ENCODE measurements at regions not wholly inside any gene's neighbourhood (a gene's known extent, or its start where the extent isn't known, plus 50 kb on each side); places are given as distances from the start of the nearest gene placed in this dataset.

GRCh38 chr5:125713109-125713805 lies 710.0 kb upstream of the GRAMD2B start:
- Mint-ChIP-seq H3K27ac (no peak overlapping the region), H3K36me3 (no peaks in the 10 kb centered on the region), H3K4me3 (no peak overlapping the region), H3K4me1 (no peaks in the 10 kb centered on the region), H3K9me3 (peaks cover 6 to 21% (median 16%) of the 10 kb centered on the region in 3 donors), H3K27me3 (no peaks in the 10 kb centered on the region)
- H3K4me1 ChIP-seq (ENCODE audit: control insufficient read depth in 1 of 2, extremely low read depth in 1 of 2, insufficient read depth in 2 of 2, low read length in 2 of 2): no peaks in the 10 kb centered on the region
- no peaks in the 10 kb centered on the region for H3K27me3 ChIP-seq (replicated peaks in 1 of 2; ENCODE audit: control insufficient read depth in 2 of 2, extremely low read depth in 1 of 2, insufficient read depth in 2 of 2, low read length in 1 of 2)
- no peak for ATAC-seq (replicated peaks in 1 of 4)
- no peak for DNase-seq
- no peak overlapping the region for H3K4me3 ChIP-seq (ENCODE audit: control insufficient read depth in 1 of 2, extremely low read depth in 1 of 2, low read length in 1 of 2)
- H3K36me3 ChIP-seq (ENCODE audit: control insufficient read depth in 2 of 2, extremely low read depth in 1 of 2, insufficient read depth in 1 of 2, low read length in 1 of 2): no peaks in the 10 kb centered on the region
- no peaks in the 10 kb centered on the region for H3K9me3 ChIP-seq
- ChIA-PET POLR2A (no interaction called here), CTCF (no interaction called here)
- 55% methylated on average over 2 of the region's 8 CpGs for WGBS (ENCODE audit: insufficient coverage)
- H3K27ac ChIP-seq (ENCODE audit: low read length): no peak overlapping the region

GRCh38 chr5:125715216-125715615 lies 708.0 kb upstream of the GRAMD2B start:
- no CpG with 5 or more reads among the region's 2 CpGs for WGBS (ENCODE audit: insufficient coverage)

GRCh38 chr5:125717209-125717608 lies 706.0 kb upstream of the GRAMD2B start:
- no peak overlapping the region for H3K27ac ChIP-seq (ENCODE audit: low read length)
- ChIA-PET CTCF (no interaction called here), POLR2A (no interaction called here)
- no peak overlapping the region for H3K27ac Mint-ChIP-seq
- H3K36me3 Mint-ChIP-seq: no peaks in the 10 kb centered on the region
- H3K27me3 Mint-ChIP-seq: no peaks in the 10 kb centered on the region
- no peaks in the 10 kb centered on the region for H3K36me3 ChIP-seq (ENCODE audit: control insufficient read depth in 2 of 2, extremely low read depth in 1 of 2, insufficient read depth in 1 of 2, low read length in 1 of 2)
- H3K4me3 ChIP-seq (ENCODE audit: control insufficient read depth in 1 of 2, extremely low read depth in 1 of 2, low read length in 1 of 2): no peak overlapping the region
- peaks cover 6 to 17% (median 10%) of the 10 kb centered on the region in 3 donors for H3K9me3 Mint-ChIP-seq
- H3K4me1 ChIP-seq (ENCODE audit: control insufficient read depth in 1 of 2, extremely low read depth in 1 of 2, insufficient read depth in 2 of 2, low read length in 2 of 2): no peaks in the 10 kb centered on the region
- DNase-seq: no peak
- no peak overlapping the region for H3K4me3 Mint-ChIP-seq
- H3K4me1 Mint-ChIP-seq: no peaks in the 10 kb centered on the region
- ATAC-seq (replicated peaks in 1 of 4): no peak
- no peaks in the 10 kb centered on the region for H3K9me3 ChIP-seq
- no peaks in the 10 kb centered on the region for H3K27me3 ChIP-seq (replicated peaks in 1 of 2; ENCODE audit: control insufficient read depth in 2 of 2, extremely low read depth in 1 of 2, insufficient read depth in 2 of 2, low read length in 1 of 2)

More at GRCh38 chr5:125715216-125715615, 708.0 kb upstream of the GRAMD2B start:
- ChIA-PET CTCF (no interaction called here), POLR2A (no interaction called here)
- Histone ChIP-seq H3K4me3 (ENCODE audit: control insufficient read depth in 1 of 2, extremely low read depth in 1 of 2, low read length in 1 of 2) (no peak overlapping the region), H3K27me3 (replicated peaks in 1 of 2; ENCODE audit: control insufficient read depth in 2 of 2, extremely low read depth in 1 of 2, insufficient read depth in 2 of 2, low read length in 1 of 2) (no peaks in the 10 kb centered on the region), H3K9me3 (no peaks in the 10 kb centered on the region), H3K4me1 (ENCODE audit: control insufficient read depth in 1 of 2, extremely low read depth in 1 of 2, insufficient read depth in 2 of 2, low read length in 2 of 2) (no peaks in the 10 kb centered on the region), H3K27ac (ENCODE audit: low read length) (no peak overlapping the region), H3K36me3 (ENCODE audit: control insufficient read depth in 2 of 2, extremely low read depth in 1 of 2, insufficient read depth in 1 of 2, low read length in 1 of 2) (no peaks in the 10 kb centered on the region)
- no peaks in the 10 kb centered on the region for H3K4me1 Mint-ChIP-seq
- H3K27me3 Mint-ChIP-seq: no peaks in the 10 kb centered on the region
- ATAC-seq (replicated peaks in 1 of 4): no peak
- no peak for DNase-seq
- H3K27ac Mint-ChIP-seq: no peak overlapping the region
- H3K9me3 Mint-ChIP-seq: peaks cover 6 to 17% (median 13%) of the 10 kb centered on the region in 3 donors
- H3K4me3 Mint-ChIP-seq: no peak overlapping the region
- H3K36me3 Mint-ChIP-seq: no peaks in the 10 kb centered on the region

- WGBS (ENCODE audit: insufficient coverage): 83% methylated on average over 5 of the region's 9 CpGs
- Mint-ChIP-seq H3K9me3 (peaks cover 5 to 10% (median 6%) of the 10 kb centered on the region in 3 donors), H3K4me3 (no peak overlapping the region), H3K27ac (no peak overlapping the region), H3K4me1 (no peaks in the 10 kb centered on the region), H3K27me3 (no peaks in the 10 kb centered on the region), H3K36me3 (no peaks in the 10 kb centered on the region)
- POLR2A ChIA-PET: no interaction called here
- H3K4me1 ChIP-seq (ENCODE audit: control insufficient read depth in 1 of 2, extremely low read depth in 1 of 2, insufficient read depth in 2 of 2, low read length in 2 of 2): no peaks in the 10 kb centered on the region
- H3K4me3 ChIP-seq (ENCODE audit: control insufficient read depth in 1 of 2, extremely low read depth in 1 of 2, low read length in 1 of 2): no peak overlapping the region
- no peaks in the 10 kb centered on the region for H3K9me3 ChIP-seq
- DNase-seq: no peak
- no peak for ATAC-seq (replicated peaks in 1 of 4)
- no peaks in the 10 kb centered on the region for H3K36me3 ChIP-seq (ENCODE audit: control insufficient read depth in 2 of 2, extremely low read depth in 1 of 2, insufficient read depth in 1 of 2, low read length in 1 of 2)
- H3K27ac ChIP-seq (ENCODE audit: low read length): no peak overlapping the region
- CTCF ChIA-PET: no interaction called here
- no peaks in the 10 kb centered on the region for H3K27me3 ChIP-seq (replicated peaks in 1 of 2; ENCODE audit: control insufficient read depth in 2 of 2, extremely low read depth in 1 of 2, insufficient read depth in 2 of 2, low read length in 1 of 2)
Measured at GRCh38 chr5:125719681-125720347, 703.4 kb upstream of the GRAMD2B start.

GRCh38 chr5:125720348-125720685 lies 702.9 kb upstream of the GRAMD2B start:
- no peaks in the 10 kb centered on the region for H3K36me3 Mint-ChIP-seq
- peaks cover 5 to 10% (median 6%) of the 10 kb centered on the region in 3 donors for H3K9me3 Mint-ChIP-seq
- ATAC-seq (replicated peaks in 1 of 4): no peak

GRCh38 chr5:125720721-125721120 lies 702.5 kb upstream of the GRAMD2B start:
- no peaks in the 10 kb centered on the region for H3K4me1 Mint-ChIP-seq
- POLR2A ChIA-PET: no interaction called here
- WGBS (ENCODE audit: insufficient coverage): no CpG with 5 or more reads among the region's 1 CpG

More at GRCh38 chr5:125720348-125720685, 702.9 kb upstream of the GRAMD2B start:
- Mint-ChIP-seq H3K4me3 (no peak overlapping the region), H3K4me1 (no peaks in the 10 kb centered on the region), H3K27me3 (no peaks in the 10 kb centered on the region), H3K27ac (no peak overlapping the region)
- H3K4me3 ChIP-seq (ENCODE audit: control insufficient read depth in 1 of 2, extremely low read depth in 1 of 2, low read length in 1 of 2): no peak overlapping the region
- no peaks in the 10 kb centered on the region for H3K4me1 ChIP-seq (ENCODE audit: control insufficient read depth in 1 of 2, extremely low read depth in 1 of 2, insufficient read depth in 2 of 2, low read length in 2 of 2)
- WGBS (ENCODE audit: insufficient coverage): no CpG with 5 or more reads among the region's 2 CpGs
- POLR2A ChIA-PET: no interaction called here
- no peaks in the 10 kb centered on the region for H3K36me3 ChIP-seq (ENCODE audit: control insufficient read depth in 2 of 2, extremely low read depth in 1 of 2, insufficient read depth in 1 of 2, low read length in 1 of 2)
- no peak for DNase-seq
- CTCF ChIA-PET: no interaction called here
- no peaks in the 10 kb centered on the region for H3K27me3 ChIP-seq (replicated peaks in 1 of 2; ENCODE audit: control insufficient read depth in 2 of 2, extremely low read depth in 1 of 2, insufficient read depth in 2 of 2, low read length in 1 of 2)
- no peaks in the 10 kb centered on the region for H3K9me3 ChIP-seq
- H3K27ac ChIP-seq (ENCODE audit: low read length): no peak overlapping the region

More at GRCh38 chr5:125720721-125721120, 702.5 kb upstream of the GRAMD2B start:
- H3K27ac ChIP-seq (ENCODE audit: low read length): no peak overlapping the region
- H3K36me3 Mint-ChIP-seq: no peaks in the 10 kb centered on the region
- H3K4me1 ChIP-seq (ENCODE audit: control insufficient read depth in 1 of 2, extremely low read depth in 1 of 2, insufficient read depth in 2 of 2, low read length in 2 of 2): no peaks in the 10 kb centered on the region
- DNase-seq: no peak
- ATAC-seq (replicated peaks in 1 of 4): no peak
- no peak overlapping the region for H3K4me3 ChIP-seq (ENCODE audit: control insufficient read depth in 1 of 2, extremely low read depth in 1 of 2, low read length in 1 of 2)
- H3K27me3 ChIP-seq (replicated peaks in 1 of 2; ENCODE audit: control insufficient read depth in 2 of 2, extremely low read depth in 1 of 2, insufficient read depth in 2 of 2, low read length in 1 of 2): no peaks in the 10 kb centered on the region
- peaks cover 5 to 10% (median 6%) of the 10 kb centered on the region in 3 donors for H3K9me3 Mint-ChIP-seq
- CTCF ChIA-PET: no interaction called here
- H3K4me3 Mint-ChIP-seq: no peak overlapping the region
- H3K27me3 Mint-ChIP-seq: no peaks in the 10 kb centered on the region
- H3K36me3 ChIP-seq (ENCODE audit: control insufficient read depth in 2 of 2, extremely low read depth in 1 of 2, insufficient read depth in 1 of 2, low read length in 1 of 2): no peaks in the 10 kb centered on the region
- H3K9me3 ChIP-seq: no peaks in the 10 kb centered on the region
- H3K27ac Mint-ChIP-seq: no peak overlapping the region

Data from T-cell (primary cell).